Breast epithelium (tissue), 3 donors: ENCODE measurements at regions not wholly inside any gene's neighbourhood (a gene's known extent, or its start where the extent isn't known, plus 50 kb on each side); places are given as distances from the start of the nearest gene placed in this dataset.

Source experiments
- POLR2A ChIP-seq: fragments of 450-650 bp; IDR thresholded peaks from one replicate; pipeline ENCODE4 v1.6.1; 2016; ENCODE audit warnings: antibody characterized with exemption, mild to moderate bottlenecking, moderate library complexity
- POLR2AphosphoS5 ChIP-seq, 3 donors: sonication (generic); formaldehyde crosslinking; IDR thresholded peaks; one replicate each; pipeline ENCODE4 v1.6.1; 2017; ENCODE audit warnings: antibody characterized with exemption in 3 of 3
- TF ChIP-seq, protein P1 (sequence below), 3 donors: fragments of 450-650 bp; IDR thresholded peaks; one replicate each; pipeline ENCODE4 v1.5.1; 2016 to 2017; ENCODE audit warnings: antibody characterized with exemption in 3 of 3, mild to moderate bottlenecking in 3 of 3, moderate library complexity in 3 of 3

DNA sequence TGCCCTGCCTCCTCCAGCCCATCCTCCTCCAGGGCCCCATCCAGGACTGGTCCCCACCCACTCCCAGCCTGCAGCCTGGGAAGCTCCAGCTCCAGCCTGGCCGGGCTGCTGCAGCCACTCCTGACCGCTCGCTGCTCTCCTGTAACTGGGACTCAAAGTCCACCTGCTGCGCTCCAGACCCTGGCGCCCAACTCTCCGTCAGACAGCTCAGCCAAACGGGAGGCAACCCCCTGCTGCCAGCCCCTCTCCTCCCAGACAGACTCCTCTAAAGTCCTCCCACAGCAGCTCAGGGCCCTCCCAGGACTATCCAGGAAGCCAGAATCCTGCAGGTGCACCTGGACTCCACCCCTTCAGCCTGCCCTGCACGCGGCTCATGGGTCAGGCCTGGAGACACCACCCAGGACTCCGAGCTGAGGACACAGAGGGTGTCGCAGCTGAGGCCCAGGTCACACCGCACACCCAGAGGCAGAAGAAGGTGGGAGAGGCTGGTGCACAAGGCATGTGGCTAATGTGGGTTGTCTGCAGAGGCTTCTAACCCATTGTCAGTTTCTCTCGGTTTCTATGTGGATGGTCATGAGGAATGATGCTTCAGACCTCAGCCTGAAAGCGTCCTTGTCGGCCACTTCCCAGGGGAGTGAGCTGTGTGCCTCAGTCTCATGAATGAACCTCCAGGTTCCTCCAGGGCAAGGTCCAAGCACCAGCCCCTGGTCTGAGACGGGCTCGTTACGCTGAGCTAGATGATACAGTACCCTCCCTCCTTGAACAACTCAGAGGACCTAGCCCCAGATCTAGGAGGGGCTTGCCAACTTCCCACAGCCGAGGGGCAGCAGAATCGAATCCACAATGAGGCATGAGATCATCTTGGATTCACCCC, 1514.8 kb downstream of the TBC1D22A start:
- TF ChIP-seq, protein P1, sequence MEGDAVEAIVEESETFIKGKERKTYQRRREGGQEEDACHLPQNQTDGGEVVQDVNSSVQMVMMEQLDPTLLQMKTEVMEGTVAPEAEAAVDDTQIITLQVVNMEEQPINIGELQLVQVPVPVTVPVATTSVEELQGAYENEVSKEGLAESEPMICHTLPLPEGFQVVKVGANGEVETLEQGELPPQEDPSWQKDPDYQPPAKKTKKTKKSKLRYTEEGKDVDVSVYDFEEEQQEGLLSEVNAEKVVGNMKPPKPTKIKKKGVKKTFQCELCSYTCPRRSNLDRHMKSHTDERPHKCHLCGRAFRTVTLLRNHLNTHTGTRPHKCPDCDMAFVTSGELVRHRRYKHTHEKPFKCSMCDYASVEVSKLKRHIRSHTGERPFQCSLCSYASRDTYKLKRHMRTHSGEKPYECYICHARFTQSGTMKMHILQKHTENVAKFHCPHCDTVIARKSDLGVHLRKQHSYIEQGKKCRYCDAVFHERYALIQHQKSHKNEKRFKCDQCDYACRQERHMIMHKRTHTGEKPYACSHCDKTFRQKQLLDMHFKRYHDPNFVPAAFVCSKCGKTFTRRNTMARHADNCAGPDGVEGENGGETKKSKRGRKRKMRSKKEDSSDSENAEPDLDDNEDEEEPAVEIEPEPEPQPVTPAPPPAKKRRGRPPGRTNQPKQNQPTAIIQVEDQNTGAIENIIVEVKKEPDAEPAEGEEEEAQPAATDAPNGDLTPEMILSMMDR (IDR thresholded peaks at IDR 0.05), result no peak
- TF ChIP-seq POLR2A, result no peak
- TF ChIP-seq POLR2AphosphoS5 (IDR thresholded peaks at IDR 0.05), result no peak
